ES-I3 (cell line): ENCODE measurements at regions not wholly inside any gene's neighbourhood (a gene's known extent, or its start where the extent isn't known, plus 50 kb on each side); places are given as distances from the start of the nearest gene placed in this dataset.
A peak's percentile ranks its signal among the peaks of the same experiment; 100 is the strongest.
"Not testable (repeated sequence)": the region's sequence is repeated elsewhere in the genome, so short reads cannot be mapped to it uniquely, and the experiment has no call there.

Source experiments
- H3K36me3 ChIP-seq: 2 replicates; pipeline ENCODE4 v1.6.1; 2013; ENCODE audit warnings: mild to moderate bottlenecking, low read length, control low read depth, moderate library complexity; ENCODE audit not compliant: insufficient read depth
- H3K4me1 ChIP-seq: 2 replicates; pipeline ENCODE4 v1.6.1; 2013; ENCODE audit warnings: mild to moderate bottlenecking, control low read depth, low read length; ENCODE audit not compliant: insufficient read depth
- H3K9ac ChIP-seq: 2 replicates; pipeline ENCODE4 v1.6.1; 2013; ENCODE audit warnings: low read depth, mild to moderate bottlenecking, low read length, moderate library complexity
- H3K9me3 ChIP-seq: 2 replicates; pipeline ENCODE4 v1.6.1; 2013; ENCODE audit warnings: mild to moderate bottlenecking, low read length, moderate library complexity; ENCODE audit not compliant: control insufficient read depth, insufficient read depth

- Histone ChIP-seq H3K9me3 (peaks cover 8% of the 10 kb centered on the region; the same call in 1 of the 2 replicates), H3K9ac (peak overlapping the region; percentile 35), H3K4me1 (peaks cover 16% of the 10 kb centered on the region), H3K36me3 (no peaks in the 10 kb centered on the region)
Measured at GRCh38 chr2:22970991-22971390, 414.0 kb upstream of the KLHL29 start.

- Histone ChIP-seq H3K9me3 (no peaks in the 10 kb centered on the region; the same call in 1 of the 2 replicates), H3K4me1 (no peaks in the 10 kb centered on the region), H3K36me3 (no peaks in the 10 kb centered on the region), H3K9ac (no peak overlapping the region)
Measured at GRCh38 chr2:22981785-22982184, 403.2 kb upstream of the KLHL29 start.

- not testable (repeated sequence) for H3K4me1 ChIP-seq, H3K36me3 ChIP-seq, H3K9ac ChIP-seq, H3K9me3 ChIP-seq
Measured at GRCh38 chr2:22984152-22984551, 400.8 kb upstream of the KLHL29 start.

- Histone ChIP-seq H3K9me3 (no peaks in the 10 kb centered on the region), H3K9ac (no peak overlapping the region), H3K36me3 (no peaks in the 10 kb centered on the region), H3K4me1 (no peaks in the 10 kb centered on the region)
Measured at GRCh38 chr2:22990246-22990645, 394.7 kb upstream of the KLHL29 start.

- no peaks in the 10 kb centered on the region for H3K36me3 ChIP-seq
- no peaks in the 10 kb centered on the region for H3K4me1 ChIP-seq
- no peak overlapping the region for H3K9ac ChIP-seq
- H3K9me3 ChIP-seq: no peaks in the 10 kb centered on the region
Measured at GRCh38 chr2:22991844-22992243, 393.1 kb upstream of the KLHL29 start.

- no peak overlapping the region for H3K9ac ChIP-seq
- H3K9me3 ChIP-seq: no peaks in the 10 kb centered on the region
- H3K4me1 ChIP-seq: no peaks in the 10 kb centered on the region
- no peaks in the 10 kb centered on the region for H3K36me3 ChIP-seq
Measured at GRCh38 chr2:22992441-22992840, 392.5 kb upstream of the KLHL29 start.

GRCh38 chr2:22993250-22993649, 391.7 kb upstream of the KLHL29 start:
- H3K36me3 ChIP-seq: no peaks in the 10 kb centered on the region
- no peaks in the 10 kb centered on the region for H3K9me3 ChIP-seq
- H3K9ac ChIP-seq: no peak overlapping the region
- H3K4me1 ChIP-seq: no peaks in the 10 kb centered on the region

GRCh38 chr2:22995576-22995975, 389.4 kb upstream of the KLHL29 start:
- no peaks in the 10 kb centered on the region for H3K9me3 ChIP-seq
- no peaks in the 10 kb centered on the region for H3K4me1 ChIP-seq
- no peaks in the 10 kb centered on the region for H3K36me3 ChIP-seq

GRCh38 chr2:22996911-22997310, 388.1 kb upstream of the KLHL29 start:
- no peaks in the 10 kb centered on the region for H3K36me3 ChIP-seq
- H3K4me1 ChIP-seq: no peaks in the 10 kb centered on the region
- H3K9me3 ChIP-seq: no peaks in the 10 kb centered on the region
- no peak overlapping the region for H3K9ac ChIP-seq

More at GRCh38 chr2:22995576-22995975, 389.4 kb upstream of the KLHL29 start:
- H3K9ac ChIP-seq: no peak overlapping the region

GRCh38 chr2:22998359-22998758, 386.6 kb upstream of the KLHL29 start:
- Histone ChIP-seq H3K4me1 (no peaks in the 10 kb centered on the region), H3K9me3 (no peaks in the 10 kb centered on the region), H3K9ac (no peak overlapping the region), H3K36me3 (no peaks in the 10 kb centered on the region)

GRCh38 chr2:22999951-23000350, 385.0 kb upstream of the KLHL29 start:
- Histone ChIP-seq H3K9me3 (no peaks in the 10 kb centered on the region), H3K9ac (no peak overlapping the region), H3K36me3 (no peaks in the 10 kb centered on the region), H3K4me1 (no peaks in the 10 kb centered on the region)

- H3K9ac ChIP-seq: no peak overlapping the region
- H3K36me3 ChIP-seq: no peaks in the 10 kb centered on the region
- H3K9me3 ChIP-seq: no peaks in the 10 kb centered on the region
- no peaks in the 10 kb centered on the region for H3K4me1 ChIP-seq
Measured at GRCh38 chr2:23002234-23002633, 382.7 kb upstream of the KLHL29 start.

GRCh38 chr2:23005469-23005868, 379.5 kb upstream of the KLHL29 start:
- Histone ChIP-seq H3K9ac (no peak overlapping the region), H3K4me1 (no peaks in the 10 kb centered on the region), H3K9me3 (no peaks in the 10 kb centered on the region), H3K36me3 (no peaks in the 10 kb centered on the region)

- Histone ChIP-seq H3K9ac (no peak overlapping the region), H3K4me1 (no peaks in the 10 kb centered on the region), H3K9me3 (no peaks in the 10 kb centered on the region), H3K36me3 (no peaks in the 10 kb centered on the region)
Measured at GRCh38 chr2:23007631-23008235, 377.2 kb upstream of the KLHL29 start.

- H3K9ac ChIP-seq: no peak overlapping the region
- no peaks in the 10 kb centered on the region for H3K9me3 ChIP-seq
Measured at GRCh38 chr2:23008440-23008839, 376.5 kb upstream of the KLHL29 start.

GRCh38 chr2:23008951-23009350, 376.0 kb upstream of the KLHL29 start:
- H3K9ac ChIP-seq: no peak overlapping the region
- H3K4me1 ChIP-seq: no peaks in the 10 kb centered on the region
- no peaks in the 10 kb centered on the region for H3K36me3 ChIP-seq
- H3K9me3 ChIP-seq: no peaks in the 10 kb centered on the region

More at GRCh38 chr2:23008440-23008839, 376.5 kb upstream of the KLHL29 start:
- H3K36me3 ChIP-seq: no peaks in the 10 kb centered on the region
- no peaks in the 10 kb centered on the region for H3K4me1 ChIP-seq
